Keratinocyte (primary cell): ENCODE measurements at regions not wholly inside any gene's neighbourhood (a gene's known extent, or its start where the extent isn't known, plus 50 kb on each side); places are given as distances from the start of the nearest gene placed in this dataset.
A peak's percentile ranks its signal among the peaks of the same experiment; 100 is the strongest.

Experiments
- DNase-seq: peaks from one replicate; pipeline ENCODE4 v3.0.0-alpha.2; 2011; ENCODE audit warnings: low read depth, missing footprints, low spot score
- FAIRE-seq: peaks from 2 replicates; lab custom pipeline; 2011; peaks lifted over from hg19 to GRCh38; lab: Jason Lieb, UNC
- H2AFZ ChIP-seq: 2 replicates; pipeline ENCODE4 v1.6.0; 2012; ENCODE audit warnings: low read length, control low read depth, inconsistent platforms; ENCODE audit not compliant: control insufficient read depth
- H3K27ac ChIP-seq: 2 replicates; pipeline ENCODE4 v1.5.1; 2011; ENCODE audit warnings: low read length; ENCODE audit not compliant: control insufficient read depth, insufficient read depth
- H3K27me3 ChIP-seq: 3 replicates; pipeline ENCODE4 v1.6.0; 2011; ENCODE audit warnings: low read length; ENCODE audit not compliant: control insufficient read depth, insufficient read depth; ENCODE audit errors: extremely low read depth
- H3K36me3 ChIP-seq, 2 experiments: 2 replicates in 1 of 2; 3 replicates in 1 of 2; pipeline ENCODE4 v1.5.1; 2011; ENCODE audit warnings: low read length in 2 of 2, mild to moderate bottlenecking in 1 of 2; ENCODE audit not compliant: control insufficient read depth in 2 of 2, insufficient read depth in 2 of 2; ENCODE audit errors: extremely low read depth in 1 of 2
- H3K4me1 ChIP-seq: 3 replicates; pipeline ENCODE4 v1.5.1; 2011; ENCODE audit warnings: low read length; ENCODE audit not compliant: control insufficient read depth, insufficient read depth; ENCODE audit errors: extremely low read depth
- H3K4me2 ChIP-seq: 3 replicates; pipeline ENCODE4 v1.6.0; 2011; ENCODE audit warnings: low read depth, low read length; ENCODE audit not compliant: control insufficient read depth, insufficient read depth; ENCODE audit errors: extremely low read depth
- H3K4me3 ChIP-seq, 3 experiments: fragments of 200-600 bp in 1 of 3; sonication (generic) in 1 of 3; 2 replicates in 2 of 3; 3 replicates in 1 of 3; pipeline ENCODE4 v1.5.1; 2011 to 2016; ENCODE audit warnings: low read length in 3 of 3, mild to moderate bottlenecking in 3 of 3, control low read depth in 2 of 3, inconsistent platforms in 1 of 3, low read depth in 1 of 3, mixed read lengths in 1 of 3, mixed run types in 1 of 3, moderate library complexity in 1 of 3; ENCODE audit not compliant: control insufficient read depth in 2 of 3, insufficient read depth in 2 of 3; ENCODE audit errors: extremely low read depth in 1 of 3
- H3K79me2 ChIP-seq: 2 replicates; pipeline ENCODE4 v1.6.0; 2012; ENCODE audit warnings: low read length; ENCODE audit not compliant: control insufficient read depth, insufficient read depth
- H3K9ac ChIP-seq: 3 replicates; pipeline ENCODE4 v1.6.0; 2011; ENCODE audit warnings: low read length; ENCODE audit not compliant: control insufficient read depth, insufficient read depth; ENCODE audit errors: extremely low read depth
- H3K9me1 ChIP-seq: 3 replicates; pipeline ENCODE4 v1.6.0; 2011; ENCODE audit warnings: low read length; ENCODE audit not compliant: control insufficient read depth, insufficient read depth; ENCODE audit errors: extremely low read depth
- H3K9me3 ChIP-seq: 2 replicates; pipeline ENCODE4 v1.5.1; 2012; ENCODE audit warnings: low read depth, low read length; ENCODE audit not compliant: control insufficient read depth
- H4K20me1 ChIP-seq: 3 replicates; pipeline ENCODE4 v1.6.0; 2011; ENCODE audit warnings: low read length; ENCODE audit not compliant: control insufficient read depth, insufficient read depth; ENCODE audit errors: extremely low read depth
- EZH2 ChIP-seq: IDR thresholded peaks from one replicate; pipeline ENCODE4 v1.6.1; 2012; ENCODE audit warnings: inconsistent platforms, mild to moderate bottlenecking, low read length, moderate library complexity
- dilution Hi-C: fragments of 300-500 bp; cut with MboI; formaldehyde crosslinking; loops from one replicate; pipeline ENCODE4 v1.7.0; 2020; ENCODE audit warnings: low sequenced_read_pairs; ENCODE audit not compliant: extremely low pct_ligation_motif_present
- TF ChIP-seq, protein P1 (sequence below), 3 experiments: IDR thresholded peaks in 1 of 3; conservative IDR thresholded peaks in 1 of 3; optimal IDR thresholded peaks in 1 of 3; 2 replicates in 2 of 3; 3 replicates in 1 of 3; pipeline versions ENCODE3 to v1.5.1; 2011; ENCODE audit warnings: low read length in 3 of 3, mild to moderate bottlenecking in 3 of 3, moderate library complexity in 2 of 3, control low read depth in 1 of 3, inconsistent platforms in 1 of 3; ENCODE audit not compliant: insufficient read depth in 2 of 3; ENCODE audit errors: extremely low read depth in 1 of 3

DNA sequence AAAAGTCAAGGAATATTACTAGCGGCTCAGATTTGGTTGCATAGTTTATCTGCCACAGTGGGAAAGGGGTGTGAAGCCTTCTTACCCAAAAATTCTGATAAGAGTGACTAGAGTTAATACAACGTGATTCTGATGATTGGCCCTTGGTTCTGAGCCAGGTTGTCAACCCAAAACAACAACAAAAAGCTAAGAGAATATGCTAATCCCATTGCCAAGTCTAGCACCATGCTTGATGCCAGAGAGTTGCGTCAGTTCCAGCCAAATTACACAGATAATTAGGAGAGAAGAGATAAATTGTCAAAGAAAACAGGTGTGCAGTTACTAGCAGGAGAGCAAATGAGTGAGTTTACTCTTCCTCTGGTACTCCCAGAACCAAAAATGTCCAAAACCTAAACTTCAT is 287.4 kb upstream of the AGA start:
- TF ChIP-seq EZH2: no peak
- TF ChIP-seq, protein P1, sequence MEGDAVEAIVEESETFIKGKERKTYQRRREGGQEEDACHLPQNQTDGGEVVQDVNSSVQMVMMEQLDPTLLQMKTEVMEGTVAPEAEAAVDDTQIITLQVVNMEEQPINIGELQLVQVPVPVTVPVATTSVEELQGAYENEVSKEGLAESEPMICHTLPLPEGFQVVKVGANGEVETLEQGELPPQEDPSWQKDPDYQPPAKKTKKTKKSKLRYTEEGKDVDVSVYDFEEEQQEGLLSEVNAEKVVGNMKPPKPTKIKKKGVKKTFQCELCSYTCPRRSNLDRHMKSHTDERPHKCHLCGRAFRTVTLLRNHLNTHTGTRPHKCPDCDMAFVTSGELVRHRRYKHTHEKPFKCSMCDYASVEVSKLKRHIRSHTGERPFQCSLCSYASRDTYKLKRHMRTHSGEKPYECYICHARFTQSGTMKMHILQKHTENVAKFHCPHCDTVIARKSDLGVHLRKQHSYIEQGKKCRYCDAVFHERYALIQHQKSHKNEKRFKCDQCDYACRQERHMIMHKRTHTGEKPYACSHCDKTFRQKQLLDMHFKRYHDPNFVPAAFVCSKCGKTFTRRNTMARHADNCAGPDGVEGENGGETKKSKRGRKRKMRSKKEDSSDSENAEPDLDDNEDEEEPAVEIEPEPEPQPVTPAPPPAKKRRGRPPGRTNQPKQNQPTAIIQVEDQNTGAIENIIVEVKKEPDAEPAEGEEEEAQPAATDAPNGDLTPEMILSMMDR (optimal IDR thresholded peaks at IDR 0.05 in 1 of 3, IDR thresholded peaks at IDR 0.05 in 1 of 3, conservative IDR thresholded peaks at IDR 0.05 in 1 of 3; ENCODE audit: extremely low read depth in 1 of 3, insufficient read depth in 2 of 3, low read length in 3 of 3): no peak

DNA sequence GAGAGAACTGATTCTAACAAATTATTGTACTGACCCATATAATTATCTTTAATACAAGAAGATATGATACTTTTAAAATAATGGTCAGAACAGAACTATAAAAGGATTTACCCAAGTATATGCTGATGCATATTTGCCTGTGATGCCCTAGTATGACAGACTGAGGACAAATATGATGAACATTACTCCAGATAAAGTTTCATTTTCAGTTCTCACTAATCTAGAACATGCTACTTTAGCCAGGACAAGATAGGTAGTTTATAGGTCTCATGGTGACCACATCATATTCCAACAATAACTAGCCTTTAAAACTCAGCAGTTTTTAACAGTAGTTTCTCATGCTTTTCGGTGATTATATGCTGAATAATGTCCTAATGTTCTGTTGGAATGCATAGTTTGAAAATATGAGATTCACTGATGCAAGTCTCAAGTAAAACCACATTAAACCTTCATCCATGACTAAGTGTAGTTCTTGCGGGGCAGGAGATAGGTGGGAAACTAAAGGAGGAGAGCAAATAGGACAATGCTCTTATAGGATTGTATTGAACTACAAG is 295.2 kb upstream of the AGA start:
- peak; percentile 77 for FAIRE-seq
- no peaks in the 10 kb centered on the region for H3K27me3 ChIP-seq
- peaks cover 17% of the 10 kb centered on the region for H3K4me1 ChIP-seq
- H3K9ac ChIP-seq: no peak overlapping the region
- H3K36me3 ChIP-seq: no peaks in the 10 kb centered on the region
- no peak overlapping the region for H3K4me2 ChIP-seq
- no peaks in the 10 kb centered on the region for H3K9me1 ChIP-seq
- H3K27ac ChIP-seq: no peak overlapping the region
- no peaks in the 10 kb centered on the region for H3K9me3 ChIP-seq
- DNase-seq: no peak
- no peak for TF ChIP-seq EZH2
- TF ChIP-seq, protein P1 (optimal IDR thresholded peaks at IDR 0.05 in 1 of 3, IDR thresholded peaks at IDR 0.05 in 1 of 3, conservative IDR thresholded peaks at IDR 0.05 in 1 of 3; ENCODE audit: extremely low read depth in 1 of 3, insufficient read depth in 2 of 3, low read length in 3 of 3): no peak
- dilution Hi-C loops: no loop called here
- no peaks in the 10 kb centered on the region for H4K20me1 ChIP-seq
- no peak overlapping the region for H3K4me3 ChIP-seq
- H3K79me2 ChIP-seq: no peaks in the 10 kb centered on the region
- H2AFZ ChIP-seq: peak overlapping the region; percentile 2

More for the DNA sequence above, 287.4 kb upstream of the AGA start:
- Histone ChIP-seq H2AFZ (no peak overlapping the region), H3K4me1 (peaks cover 10% of the 10 kb centered on the region), H3K9ac (no peak overlapping the region), H3K36me3 (no peaks in the 10 kb centered on the region), H3K9me1 (no peaks in the 10 kb centered on the region), H3K79me2 (no peaks in the 10 kb centered on the region), H3K27ac (no peak overlapping the region), H4K20me1 (no peaks in the 10 kb centered on the region), H3K27me3 (no peaks in the 10 kb centered on the region), H3K4me3 (no peak overlapping the region), H3K9me3 (peaks cover 2% of the 10 kb centered on the region), H3K4me2 (no peak overlapping the region)
- DNase-seq: no peak
- FAIRE-seq: no peak
- dilution Hi-C loops: no loop called here
